ENCODE measurements at regions not wholly inside any gene's neighbourhood (a gene's known extent, or its start where the extent isn't known, plus 50 kb on each side); places are given as distances from the start of the nearest gene placed in this dataset.

DNA sequence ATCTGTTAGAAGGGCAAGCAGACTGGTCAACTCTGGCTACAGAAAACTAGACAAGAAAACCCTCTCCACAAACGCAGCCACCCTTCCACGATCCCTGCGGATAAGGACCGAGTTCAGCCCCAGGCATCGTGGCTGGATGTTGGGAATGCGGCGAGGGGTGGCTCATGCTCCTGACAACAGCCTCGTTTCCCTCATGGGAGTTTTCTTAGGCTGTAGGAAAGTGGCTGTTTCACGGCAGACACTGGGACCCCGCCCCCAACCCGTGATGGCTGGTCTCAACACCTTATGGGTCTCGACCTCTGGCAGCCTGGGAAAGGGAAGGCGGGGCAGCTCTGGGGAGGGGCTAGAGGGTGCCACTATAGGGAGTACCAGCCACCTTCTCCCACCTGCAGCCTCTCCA lies 123.3 kb downstream of the RFLNA start:
- Histone ChIP-seq H3K27me3 (ENCODE audit: control insufficient read depth, insufficient read depth, low read length) (no peaks in the 10 kb centered on the region), H3K4me3 (ENCODE audit: low read depth in 2 of 2, low read length in 2 of 2) (no peak overlapping the region), H3K9me3 (ENCODE audit: control insufficient read depth, insufficient read depth, low read depth, low read length) (no peaks in the 10 kb centered on the region), H3K4me1 (ENCODE audit: control insufficient read depth, insufficient read depth, low read length) (peaks cover 4% of the 10 kb centered on the region), H3K36me3 (ENCODE audit: control insufficient read depth, insufficient read depth, low read length) (peaks cover 7% of the 10 kb centered on the region; the same call in 1 of the 2 replicates), H3K27ac (ENCODE audit: low read length) (no peak overlapping the region)
- BruUV-seq (replicated peaks): no TSS peak
- ATAC-seq: no peak
- ChIA-PET CTCF (no interaction called here), POLR2A (no interaction called here)
- intact Hi-C loops (cut with micrococcal nuclease; ENCODE audit: unreplicated experiment): no loop called here
- TF ChIP-seq POLR2AphosphoS5 (IDR thresholded peaks at IDR 0.05; ENCODE audit: low read depth, low read length) (no peak), SIN3A (IDR thresholded peaks at IDR 0.05; ENCODE audit: borderline replicate concordance, insufficient read depth, low read depth, low read length) (no peak), TCF7L2 (IDR thresholded peaks at IDR 0.05; ENCODE audit: low read depth, low read length) (no peak)
- TF ChIP-seq, protein P1, sequence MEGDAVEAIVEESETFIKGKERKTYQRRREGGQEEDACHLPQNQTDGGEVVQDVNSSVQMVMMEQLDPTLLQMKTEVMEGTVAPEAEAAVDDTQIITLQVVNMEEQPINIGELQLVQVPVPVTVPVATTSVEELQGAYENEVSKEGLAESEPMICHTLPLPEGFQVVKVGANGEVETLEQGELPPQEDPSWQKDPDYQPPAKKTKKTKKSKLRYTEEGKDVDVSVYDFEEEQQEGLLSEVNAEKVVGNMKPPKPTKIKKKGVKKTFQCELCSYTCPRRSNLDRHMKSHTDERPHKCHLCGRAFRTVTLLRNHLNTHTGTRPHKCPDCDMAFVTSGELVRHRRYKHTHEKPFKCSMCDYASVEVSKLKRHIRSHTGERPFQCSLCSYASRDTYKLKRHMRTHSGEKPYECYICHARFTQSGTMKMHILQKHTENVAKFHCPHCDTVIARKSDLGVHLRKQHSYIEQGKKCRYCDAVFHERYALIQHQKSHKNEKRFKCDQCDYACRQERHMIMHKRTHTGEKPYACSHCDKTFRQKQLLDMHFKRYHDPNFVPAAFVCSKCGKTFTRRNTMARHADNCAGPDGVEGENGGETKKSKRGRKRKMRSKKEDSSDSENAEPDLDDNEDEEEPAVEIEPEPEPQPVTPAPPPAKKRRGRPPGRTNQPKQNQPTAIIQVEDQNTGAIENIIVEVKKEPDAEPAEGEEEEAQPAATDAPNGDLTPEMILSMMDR (IDR thresholded peaks at IDR 0.05): no peak
- TF ChIP-seq, protein P2, sequence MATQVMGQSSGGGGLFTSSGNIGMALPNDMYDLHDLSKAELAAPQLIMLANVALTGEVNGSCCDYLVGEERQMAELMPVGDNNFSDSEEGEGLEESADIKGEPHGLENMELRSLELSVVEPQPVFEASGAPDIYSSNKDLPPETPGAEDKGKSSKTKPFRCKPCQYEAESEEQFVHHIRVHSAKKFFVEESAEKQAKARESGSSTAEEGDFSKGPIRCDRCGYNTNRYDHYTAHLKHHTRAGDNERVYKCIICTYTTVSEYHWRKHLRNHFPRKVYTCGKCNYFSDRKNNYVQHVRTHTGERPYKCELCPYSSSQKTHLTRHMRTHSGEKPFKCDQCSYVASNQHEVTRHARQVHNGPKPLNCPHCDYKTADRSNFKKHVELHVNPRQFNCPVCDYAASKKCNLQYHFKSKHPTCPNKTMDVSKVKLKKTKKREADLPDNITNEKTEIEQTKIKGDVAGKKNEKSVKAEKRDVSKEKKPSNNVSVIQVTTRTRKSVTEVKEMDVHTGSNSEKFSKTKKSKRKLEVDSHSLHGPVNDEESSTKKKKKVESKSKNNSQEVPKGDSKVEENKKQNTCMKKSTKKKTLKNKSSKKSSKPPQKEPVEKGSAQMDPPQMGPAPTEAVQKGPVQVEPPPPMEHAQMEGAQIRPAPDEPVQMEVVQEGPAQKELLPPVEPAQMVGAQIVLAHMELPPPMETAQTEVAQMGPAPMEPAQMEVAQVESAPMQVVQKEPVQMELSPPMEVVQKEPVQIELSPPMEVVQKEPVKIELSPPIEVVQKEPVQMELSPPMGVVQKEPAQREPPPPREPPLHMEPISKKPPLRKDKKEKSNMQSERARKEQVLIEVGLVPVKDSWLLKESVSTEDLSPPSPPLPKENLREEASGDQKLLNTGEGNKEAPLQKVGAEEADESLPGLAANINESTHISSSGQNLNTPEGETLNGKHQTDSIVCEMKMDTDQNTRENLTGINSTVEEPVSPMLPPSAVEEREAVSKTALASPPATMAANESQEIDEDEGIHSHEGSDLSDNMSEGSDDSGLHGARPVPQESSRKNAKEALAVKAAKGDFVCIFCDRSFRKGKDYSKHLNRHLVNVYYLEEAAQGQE (IDR thresholded peaks at IDR 0.05; ENCODE audit: insufficient read depth in 1 of 2, low read depth in 2 of 2, low read length in 1 of 2): no peak
- DNase-seq (ENCODE audit: low read depth, low spot score): no peak
- in situ Hi-C loops (cut with HindIII; ENCODE audit: low pct_unique_long_range_greater_than_20kb, low sequenced_read_pairs): no loop called here

DNA sequence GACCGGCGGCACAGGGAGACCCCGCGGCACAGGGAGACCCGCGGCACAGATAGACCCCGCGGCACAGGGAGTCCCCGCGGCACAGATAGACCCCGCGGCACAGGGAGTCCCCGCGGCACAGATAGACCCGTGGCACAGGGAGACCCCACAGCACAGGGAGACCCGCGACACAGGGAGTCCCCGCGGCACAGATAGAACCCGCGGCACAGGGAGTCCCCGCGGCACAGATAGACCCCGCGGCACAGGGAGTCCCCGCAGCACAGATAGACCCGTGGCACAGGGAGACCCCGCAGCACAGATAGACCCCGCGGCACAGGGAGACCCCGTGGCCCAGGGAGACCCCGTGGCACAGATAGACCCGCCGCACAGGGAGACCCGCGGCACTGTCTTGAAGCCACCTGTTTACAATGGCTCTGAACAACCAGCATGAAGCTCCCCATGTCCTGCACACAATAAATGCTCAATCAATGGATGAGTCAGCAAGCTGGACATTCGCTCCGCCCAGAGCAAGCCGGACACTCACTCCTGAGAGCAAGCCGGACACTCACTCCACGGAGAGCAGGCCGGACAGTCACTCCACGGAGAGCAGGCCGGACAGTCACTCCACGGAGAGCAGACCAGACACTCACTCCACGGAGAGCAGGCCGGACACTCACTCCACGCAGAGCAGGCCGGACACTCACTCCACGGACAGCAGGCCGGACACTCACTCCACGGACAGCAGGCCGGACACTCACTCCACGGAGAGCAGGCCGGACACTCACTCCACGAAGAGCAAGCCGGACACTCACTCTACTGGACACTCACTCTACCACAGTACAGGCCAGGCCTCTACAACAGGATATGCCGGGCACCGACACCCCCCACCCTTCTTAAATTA lies 121.9 kb downstream of the RFLNA start:
- Histone ChIP-seq H3K27ac (ENCODE audit: low read length) (no peak overlapping the region), H3K4me1 (ENCODE audit: control insufficient read depth, insufficient read depth, low read length) (no peaks in the 10 kb centered on the region; the same call in 1 of the 2 replicates), H3K4me3 (ENCODE audit: low read depth in 2 of 2, low read length in 2 of 2) (no peak overlapping the region), H3K9me3 (ENCODE audit: control insufficient read depth, insufficient read depth, low read depth, low read length) (no peaks in the 10 kb centered on the region), H3K27me3 (ENCODE audit: control insufficient read depth, insufficient read depth, low read length) (no peaks in the 10 kb centered on the region), H3K36me3 (ENCODE audit: control insufficient read depth, insufficient read depth, low read length) (peaks cover 7% of the 10 kb centered on the region; the same call in 1 of the 2 replicates)
- DNase-seq (ENCODE audit: low read depth, low spot score) (no peak), ATAC-seq (no peak)
- no TSS peak for BruUV-seq (replicated peaks)
- POLR2A ChIA-PET: no interaction called here
- TF ChIP-seq TCF7L2 (IDR thresholded peaks at IDR 0.05; ENCODE audit: low read depth, low read length) (no peak), SIN3A (IDR thresholded peaks at IDR 0.05; ENCODE audit: borderline replicate concordance, insufficient read depth, low read depth, low read length) (no peak), POLR2AphosphoS5 (IDR thresholded peaks at IDR 0.05; ENCODE audit: low read depth, low read length) (no peak)
- TF ChIP-seq, protein P1 (IDR thresholded peaks at IDR 0.05): no peak
- TF ChIP-seq, protein P2 (IDR thresholded peaks at IDR 0.05; ENCODE audit: insufficient read depth in 1 of 2, low read depth in 2 of 2, low read length in 1 of 2): no peak
- intact Hi-C loops (cut with micrococcal nuclease; ENCODE audit: unreplicated experiment): no loop called here
- in situ Hi-C loops (cut with HindIII; ENCODE audit: low pct_unique_long_range_greater_than_20kb, low sequenced_read_pairs): no loop called here
- CTCF ChIA-PET: no interaction called here

Measured in Panc1 (cell line).